Upper lobe of right lung (tissue), 1 donor: ENCODE measurements at regions not wholly inside any gene's neighbourhood (a gene's known extent, or its start where the extent isn't known, plus 50 kb on each side); places are given as distances from the start of the nearest gene placed in this dataset.

Experiments used
- ATAC-seq: fragments of 200-7000 bp; cut with Tn5 transposase; one replicate; pipeline ENCODE4 v1.9.1; 2020; ENCODE audit warnings: mild to moderate bottlenecking, moderate library complexity
- DNase-seq: peaks from one replicate; pipeline ENCODE4 v3.0.0-alpha.2; 2020
- H3K27ac ChIP-seq: fragments of 200-600 bp; one replicate; pipeline ENCODE4 v1.8.0; 2022
- H3K27me3 ChIP-seq: fragments of 200-600 bp; one replicate; pipeline ENCODE4 v1.8.0; 2022; ENCODE audit warnings: mild to moderate bottlenecking
- H3K36me3 ChIP-seq: fragments of 200-600 bp; one replicate; pipeline ENCODE4 v1.8.0; 2022
- H3K4me1 ChIP-seq: fragments of 200-600 bp; one replicate; pipeline ENCODE4 v1.8.0; 2022
- H3K4me3 ChIP-seq: fragments of 200-600 bp; one replicate; pipeline ENCODE4 v1.8.0; 2022; ENCODE audit warnings: mild to moderate bottlenecking
- H3K9me3 ChIP-seq: fragments of 200-600 bp; one replicate; pipeline ENCODE4 v1.8.0; 2022
- intact Hi-C: fragments of 100-400 bp; cut with DNase I; formaldehyde crosslinking; loops from one replicate; pipeline ENCODE4 v1.11.0; 2022
- TF ChIP-seq, protein P1 (sequence below): fragments of 200-600 bp; IDR thresholded peaks from one replicate; pipeline ENCODE4 v1.8.0; 2022; ENCODE audit warnings: antibody characterized with exemption
- donor health status: DM: no; HTN: yes; CAD: no; lungs with severe emphysema.

DNA sequence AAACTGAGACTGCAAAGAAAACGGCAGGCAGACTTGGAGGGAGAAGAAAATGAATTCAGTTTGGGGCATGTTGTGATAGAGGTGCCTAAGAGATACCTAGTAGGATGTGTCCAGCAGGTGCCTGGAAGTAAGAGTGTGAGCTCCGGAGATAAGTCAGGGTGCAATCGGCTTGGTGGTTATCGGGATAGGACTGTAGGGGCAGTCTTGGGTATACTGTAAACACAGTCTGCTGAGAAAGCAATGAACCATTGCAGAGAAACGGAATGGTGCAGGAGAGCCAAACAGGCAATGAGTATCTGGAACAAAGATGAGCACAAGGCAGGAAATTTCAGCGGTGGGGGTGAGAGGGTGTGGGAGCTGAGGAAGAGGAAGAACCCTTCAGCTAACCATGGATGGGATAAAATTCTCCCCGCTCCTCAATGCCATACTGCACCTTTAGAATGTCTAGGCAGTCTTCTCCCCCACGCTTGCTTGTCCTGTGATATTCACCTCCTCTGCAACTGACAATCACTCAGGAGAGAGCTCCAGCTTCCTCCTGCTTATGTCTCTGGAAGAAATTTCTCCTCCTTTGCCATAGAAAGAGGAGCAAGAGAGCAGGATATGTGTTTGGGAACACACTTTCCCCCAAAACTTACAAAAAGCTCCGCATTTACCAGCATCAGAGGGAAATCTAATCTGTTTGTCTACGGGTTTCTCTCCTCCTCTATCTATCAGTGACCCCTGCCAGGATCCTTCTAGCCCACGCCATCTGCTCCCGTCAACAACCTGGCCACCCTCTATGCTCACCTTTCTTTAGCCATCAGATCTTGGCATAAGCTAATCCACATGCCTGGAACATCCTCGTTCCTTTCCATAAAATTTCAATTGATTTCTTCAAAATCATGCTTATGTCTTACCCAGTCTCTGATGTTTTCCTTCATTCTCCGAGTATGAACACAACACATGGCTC, 381.7 kb upstream of the JARID2 start:
- no peak overlapping the region for H3K4me3 ChIP-seq
- H3K27ac ChIP-seq: no peak overlapping the region
- H3K9me3 ChIP-seq: no peaks in the 10 kb centered on the region
- ATAC-seq (peak; percentile 43), DNase-seq (no peak)
- no peaks in the 10 kb centered on the region for H3K27me3 ChIP-seq
- peaks cover 6% of the 10 kb centered on the region for H3K4me1 ChIP-seq
- H3K36me3 ChIP-seq: no peaks in the 10 kb centered on the region
- TF ChIP-seq, protein P1, sequence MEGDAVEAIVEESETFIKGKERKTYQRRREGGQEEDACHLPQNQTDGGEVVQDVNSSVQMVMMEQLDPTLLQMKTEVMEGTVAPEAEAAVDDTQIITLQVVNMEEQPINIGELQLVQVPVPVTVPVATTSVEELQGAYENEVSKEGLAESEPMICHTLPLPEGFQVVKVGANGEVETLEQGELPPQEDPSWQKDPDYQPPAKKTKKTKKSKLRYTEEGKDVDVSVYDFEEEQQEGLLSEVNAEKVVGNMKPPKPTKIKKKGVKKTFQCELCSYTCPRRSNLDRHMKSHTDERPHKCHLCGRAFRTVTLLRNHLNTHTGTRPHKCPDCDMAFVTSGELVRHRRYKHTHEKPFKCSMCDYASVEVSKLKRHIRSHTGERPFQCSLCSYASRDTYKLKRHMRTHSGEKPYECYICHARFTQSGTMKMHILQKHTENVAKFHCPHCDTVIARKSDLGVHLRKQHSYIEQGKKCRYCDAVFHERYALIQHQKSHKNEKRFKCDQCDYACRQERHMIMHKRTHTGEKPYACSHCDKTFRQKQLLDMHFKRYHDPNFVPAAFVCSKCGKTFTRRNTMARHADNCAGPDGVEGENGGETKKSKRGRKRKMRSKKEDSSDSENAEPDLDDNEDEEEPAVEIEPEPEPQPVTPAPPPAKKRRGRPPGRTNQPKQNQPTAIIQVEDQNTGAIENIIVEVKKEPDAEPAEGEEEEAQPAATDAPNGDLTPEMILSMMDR: no peak
- intact Hi-C loops: no loop called here

DNA sequence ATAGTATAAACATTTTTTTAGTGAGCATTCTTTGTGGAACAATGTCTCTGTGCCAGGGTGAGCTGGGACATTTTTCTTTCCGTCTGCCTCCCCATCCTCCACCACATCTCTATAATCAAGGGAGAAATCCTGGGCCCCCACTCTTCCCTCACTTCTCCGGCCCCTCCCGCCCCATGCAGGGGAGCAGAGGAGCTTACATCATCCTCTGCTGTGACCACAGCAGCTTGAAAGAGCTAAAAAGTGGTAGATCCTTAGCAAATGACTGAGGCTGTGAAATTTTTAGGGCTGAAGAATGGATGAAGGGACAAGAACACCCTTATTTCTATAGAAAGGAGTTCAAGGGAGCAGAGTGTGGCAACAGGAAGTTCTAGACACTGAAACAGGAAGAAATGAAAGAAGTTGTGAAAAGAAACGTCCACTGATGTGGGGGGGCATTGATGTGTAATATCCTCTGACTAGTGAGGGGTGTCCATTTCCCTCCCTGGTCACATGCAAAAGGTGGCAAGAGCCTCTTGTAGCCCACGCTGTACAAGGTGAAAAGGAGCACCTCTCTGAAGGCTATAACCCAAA, 380.3 kb upstream of the JARID2 start:
- no peak overlapping the region for H3K4me3 ChIP-seq
- H3K27ac ChIP-seq: no peak overlapping the region
- H3K4me1 ChIP-seq: peaks cover 6% of the 10 kb centered on the region
- intact Hi-C loops: no loop called here
- peak; percentile 73 for ATAC-seq
- no peaks in the 10 kb centered on the region for H3K9me3 ChIP-seq
- H3K27me3 ChIP-seq: no peaks in the 10 kb centered on the region
- no peak for DNase-seq
- no peaks in the 10 kb centered on the region for H3K36me3 ChIP-seq
- TF ChIP-seq, protein P1: no peak

DNA sequence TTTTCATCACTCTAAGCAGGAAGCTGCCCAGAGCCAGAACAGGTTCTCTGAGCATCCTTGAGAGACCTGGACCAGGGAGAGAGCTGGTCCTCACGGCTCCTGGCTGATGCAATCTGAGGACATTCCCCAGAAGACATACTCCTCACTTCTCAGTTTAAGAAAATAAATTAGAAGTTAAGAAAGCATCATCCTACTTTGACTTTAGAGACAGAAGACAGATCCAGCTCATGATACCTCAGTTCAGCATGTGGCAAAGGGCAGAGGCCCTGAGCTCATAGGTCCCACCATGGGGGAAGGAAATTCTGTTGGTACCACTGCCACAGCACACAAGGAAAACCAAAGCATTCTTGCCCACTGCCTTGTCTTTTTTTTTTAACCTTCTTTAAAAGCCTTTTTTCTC, 378.1 kb upstream of the JARID2 start:
- intact Hi-C loops: no loop called here
- TF ChIP-seq, protein P1: no peak
- ATAC-seq (no peak), DNase-seq (no peak)
- H3K9me3 ChIP-seq: no peaks in the 10 kb centered on the region
- no peak overlapping the region for H3K4me3 ChIP-seq
- peaks cover 6% of the 10 kb centered on the region for H3K4me1 ChIP-seq
- no peaks in the 10 kb centered on the region for H3K27me3 ChIP-seq
- no peaks in the 10 kb centered on the region for H3K36me3 ChIP-seq
- H3K27ac ChIP-seq: no peak overlapping the region

DNA sequence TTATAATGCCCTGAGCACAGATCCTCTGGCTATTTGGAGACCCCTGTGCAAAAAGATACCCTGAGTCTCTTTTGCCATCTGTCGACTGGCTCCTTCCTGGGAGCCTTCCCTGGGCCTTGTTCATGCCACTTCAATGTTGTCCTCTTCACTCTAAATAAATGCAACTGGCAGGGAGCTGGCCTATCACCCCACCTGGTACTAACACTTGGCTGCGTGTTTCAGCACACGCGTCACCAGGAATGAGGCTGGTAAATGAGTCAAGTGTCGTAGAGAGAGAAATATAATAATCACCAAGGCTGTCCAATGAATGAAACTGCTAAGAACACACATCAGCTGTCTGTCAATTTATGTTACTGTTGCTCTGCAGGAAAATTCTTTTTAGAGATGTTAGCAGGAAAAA, 374.6 kb upstream of the JARID2 start:
- no peaks in the 10 kb centered on the region for H3K27me3 ChIP-seq
- no peak for DNase-seq
- H3K27ac ChIP-seq: no peak overlapping the region
- intact Hi-C loops: no loop called here
- no peaks in the 10 kb centered on the region for H3K4me1 ChIP-seq
- ATAC-seq: peak; percentile 71
- H3K4me3 ChIP-seq: no peak overlapping the region
- TF ChIP-seq, protein P1: no peak
- H3K36me3 ChIP-seq: no peaks in the 10 kb centered on the region
- no peaks in the 10 kb centered on the region for H3K9me3 ChIP-seq

DNA sequence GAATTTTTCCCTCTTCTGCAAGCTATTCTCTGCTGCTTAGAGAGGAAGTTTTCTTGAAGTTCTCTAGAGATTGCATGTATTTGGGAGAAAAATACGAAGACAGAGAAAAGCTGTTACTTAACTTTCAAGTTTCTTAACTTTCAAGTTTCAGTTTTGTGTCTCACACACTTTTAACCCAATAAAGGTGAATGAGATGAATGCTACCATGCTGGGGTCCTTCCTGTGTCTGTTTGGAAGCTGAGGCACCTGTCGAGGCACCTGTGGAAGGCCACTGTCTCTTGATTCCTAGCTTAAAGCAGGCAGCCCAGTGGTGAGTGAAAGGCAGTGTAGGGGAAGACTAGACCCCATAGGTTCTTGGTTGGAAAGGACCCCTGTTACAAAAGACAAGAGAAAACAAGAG, 372.8 kb upstream of the JARID2 start:
- TF ChIP-seq, protein P1: no peak
- peaks cover 13% of the 10 kb centered on the region for H3K4me1 ChIP-seq
- H3K9me3 ChIP-seq: no peaks in the 10 kb centered on the region
- H3K36me3 ChIP-seq: no peaks in the 10 kb centered on the region
- no peak overlapping the region for H3K27ac ChIP-seq
- H3K27me3 ChIP-seq: no peaks in the 10 kb centered on the region
- intact Hi-C loops: no loop called here
- H3K4me3 ChIP-seq: no peak overlapping the region
- ATAC-seq (no peak), DNase-seq (no peak)
